Panc1 (cell line): ENCODE measurements at regions not wholly inside any gene's neighbourhood (a gene's known extent, or its start where the extent isn't known, plus 50 kb on each side); places are given as distances from the start of the nearest gene placed in this dataset.

ENCODE experiments used
- POLR2AphosphoS5 ChIP-seq: IDR thresholded peaks from 2 replicates; pipeline ENCODE4 v1.6.1; 2012; ENCODE audit warnings: mild to moderate bottlenecking, low read depth, low read length, moderate library complexity
- TF ChIP-seq, protein P1 (sequence below): fragments of 450-650 bp; IDR thresholded peaks from 2 replicates; pipeline ENCODE4 v1.5.1; 2017; ENCODE audit warnings: mild to moderate bottlenecking

DNA sequence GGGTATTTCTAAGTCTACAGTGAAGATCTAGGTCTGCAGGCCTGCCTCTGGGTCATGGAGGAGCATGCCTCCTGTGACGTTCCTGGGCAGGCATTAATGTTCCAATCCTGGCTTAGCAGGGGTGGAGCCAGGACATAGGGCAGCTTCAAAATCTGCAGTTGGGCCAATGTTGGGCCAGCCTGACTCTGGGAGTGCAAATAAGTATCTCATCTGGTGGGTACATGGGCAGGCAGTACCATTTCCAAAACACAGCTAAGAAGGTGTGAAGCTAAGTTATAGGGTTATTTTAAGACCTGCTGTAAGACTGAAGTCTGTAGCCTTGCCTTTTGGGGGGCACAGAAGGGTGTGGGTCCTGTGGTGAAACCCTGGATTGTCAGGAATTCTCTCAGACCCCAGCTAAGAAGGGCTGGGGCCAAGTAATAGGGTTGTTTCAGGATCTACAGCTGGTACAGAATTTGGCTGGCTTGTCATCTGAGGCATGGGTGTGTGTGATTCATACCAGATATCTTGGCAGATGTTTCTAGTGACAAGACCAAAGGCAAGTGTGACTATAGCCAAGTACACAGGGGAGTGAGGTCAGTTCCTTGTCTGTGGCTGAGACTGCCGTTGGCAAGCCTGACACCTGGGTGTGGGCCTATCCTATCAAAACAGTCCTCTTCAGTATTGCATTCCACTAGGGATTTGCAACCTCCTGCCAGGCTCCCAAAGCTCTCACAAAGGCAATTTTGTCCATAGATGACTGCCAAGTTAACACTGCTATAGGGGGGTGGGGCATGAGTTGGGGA, 468.7 kb upstream of the B3GALT2 start:
- TF ChIP-seq, protein P1, sequence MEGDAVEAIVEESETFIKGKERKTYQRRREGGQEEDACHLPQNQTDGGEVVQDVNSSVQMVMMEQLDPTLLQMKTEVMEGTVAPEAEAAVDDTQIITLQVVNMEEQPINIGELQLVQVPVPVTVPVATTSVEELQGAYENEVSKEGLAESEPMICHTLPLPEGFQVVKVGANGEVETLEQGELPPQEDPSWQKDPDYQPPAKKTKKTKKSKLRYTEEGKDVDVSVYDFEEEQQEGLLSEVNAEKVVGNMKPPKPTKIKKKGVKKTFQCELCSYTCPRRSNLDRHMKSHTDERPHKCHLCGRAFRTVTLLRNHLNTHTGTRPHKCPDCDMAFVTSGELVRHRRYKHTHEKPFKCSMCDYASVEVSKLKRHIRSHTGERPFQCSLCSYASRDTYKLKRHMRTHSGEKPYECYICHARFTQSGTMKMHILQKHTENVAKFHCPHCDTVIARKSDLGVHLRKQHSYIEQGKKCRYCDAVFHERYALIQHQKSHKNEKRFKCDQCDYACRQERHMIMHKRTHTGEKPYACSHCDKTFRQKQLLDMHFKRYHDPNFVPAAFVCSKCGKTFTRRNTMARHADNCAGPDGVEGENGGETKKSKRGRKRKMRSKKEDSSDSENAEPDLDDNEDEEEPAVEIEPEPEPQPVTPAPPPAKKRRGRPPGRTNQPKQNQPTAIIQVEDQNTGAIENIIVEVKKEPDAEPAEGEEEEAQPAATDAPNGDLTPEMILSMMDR, result no peak
- TF ChIP-seq POLR2AphosphoS5, result no peak
